SK-N-SH treated with all-trans-retinoic acid at 6 μM for 48 hours (cell line): ENCODE measurements at regions not wholly inside any gene's neighbourhood (a gene's known extent, or its start where the extent isn't known, plus 50 kb on each side); places are given as distances from the start of the nearest gene placed in this dataset.

ENCODE experiments used
- ATAC-seq: fragments of 200-7000 bp; cut with Tn5 transposase; 3 replicates; pipeline ENCODE4 v1.9.1; 2020; ENCODE audit warnings: mild to moderate bottlenecking, moderate library complexity
- ARNTL ChIP-seq: fragments of 450-650 bp; formaldehyde crosslinking; IDR thresholded peaks from 2 replicates; pipeline ENCODE4 v1.5.0; 2020; ENCODE audit warnings: low read depth, mild to moderate bottlenecking, moderate library complexity, borderline replicate concordance
- BACH2 ChIP-seq: fragments of 250-450 bp; sonication (Bioruptor Pico); IDR thresholded peaks from 2 replicates; pipeline ENCODE4 v1.9.0; 2021; ENCODE audit warnings: mild to moderate bottlenecking, borderline replicate concordance
- CSDC2 ChIP-seq: fragments of 250-450 bp; sonication (Bioruptor Pico); IDR thresholded peaks from 2 replicates; pipeline ENCODE4 v1.5.0; 2020; ENCODE audit warnings: mild to moderate bottlenecking, moderate library complexity
- CSRNP3 ChIP-seq: fragments of 250-450 bp; sonication (Bioruptor Pico); IDR thresholded peaks from 2 replicates; pipeline ENCODE4 v1.5.1; 2021; ENCODE audit warnings: mild to moderate bottlenecking, moderate library complexity
- ESRRG ChIP-seq: fragments of 250-450 bp; sonication (Bioruptor Pico); IDR thresholded peaks from 2 replicates; pipeline ENCODE4 v1.6.1; 2021; ENCODE audit warnings: mild to moderate bottlenecking
- GLIS3 ChIP-seq: fragments of 250-450 bp; sonication (Bioruptor Pico); IDR thresholded peaks from 2 replicates; pipeline ENCODE4 v1.5.0; 2020; ENCODE audit warnings: mild to moderate bottlenecking, moderate library complexity
- ISL1 ChIP-seq: fragments of 250-450 bp; sonication (Bioruptor Pico); IDR thresholded peaks from 2 replicates; pipeline ENCODE4 v2.1.2; 2022; ENCODE audit warnings: mild to moderate bottlenecking, moderate library complexity
- OSR1 ChIP-seq: fragments of 250-450 bp; sonication (Bioruptor Pico); IDR thresholded peaks from 2 replicates; pipeline ENCODE4 v1.8.0; 2022; ENCODE audit warnings: moderate library complexity, mild to moderate bottlenecking, inconsistent platforms
- POU6F1 ChIP-seq: fragments of 250-450 bp; sonication (Bioruptor Pico); IDR thresholded peaks from 2 replicates; pipeline ENCODE4 v1.8.0; 2021; ENCODE audit warnings: low read depth, mild to moderate bottlenecking, moderate library complexity, borderline replicate concordance
- PPARA ChIP-seq: fragments of 250-450 bp; sonication (Bioruptor Pico); IDR thresholded peaks from 2 replicates; pipeline ENCODE4 v1.5.0; 2020; ENCODE audit warnings: mild to moderate bottlenecking, borderline replicate concordance
- RARB ChIP-seq: fragments of 250-450 bp; sonication (Bioruptor Pico); IDR thresholded peaks from 2 replicates; pipeline ENCODE4 v1.8.0; 2021; ENCODE audit warnings: mild to moderate bottlenecking, moderate library complexity
- SNAI2 ChIP-seq: fragments of 250-450 bp; sonication (Bioruptor Pico); IDR thresholded peaks from 2 replicates; pipeline ENCODE4 v1.5.0; 2020; ENCODE audit warnings: mild to moderate bottlenecking, moderate library complexity
- TCF4 ChIP-seq: fragments of 250-450 bp; sonication (Bioruptor Pico); IDR thresholded peaks from 2 replicates; pipeline ENCODE4 v1.8.0; 2021; ENCODE audit warnings: mild to moderate bottlenecking, moderate library complexity, borderline replicate concordance
- ZC3H10 ChIP-seq: fragments of 250-450 bp; sonication (Bioruptor Pico); IDR thresholded peaks from 2 replicates; pipeline ENCODE4 v1.5.1; 2021; ENCODE audit warnings: mild to moderate bottlenecking, moderate library complexity
- ZFP3 ChIP-seq: fragments of 250-450 bp; sonication (Bioruptor Pico); IDR thresholded peaks from 2 replicates; pipeline ENCODE4 v1.5.0; 2020; ENCODE audit warnings: mild to moderate bottlenecking, moderate library complexity
- ZFP30 ChIP-seq: fragments of 450-650 bp; formaldehyde crosslinking; IDR thresholded peaks from 2 replicates; pipeline ENCODE4 v1.5.0; 2022; ENCODE audit warnings: mild to moderate bottlenecking, moderate library complexity
- ZNF565 ChIP-seq: fragments of 450-650 bp; formaldehyde crosslinking; conservative IDR thresholded peaks from 2 replicates; pipeline ENCODE4 v1.5.0; 2020; ENCODE audit warnings: low read depth, mild to moderate bottlenecking, moderate library complexity
- ZNF70 ChIP-seq: fragments of 450-650 bp; formaldehyde crosslinking; IDR thresholded peaks from 2 replicates; pipeline ENCODE4 v1.5.0; 2020; ENCODE audit warnings: mild to moderate bottlenecking, moderate library complexity
- ZNF8 ChIP-seq: fragments of 450-650 bp; formaldehyde crosslinking; IDR thresholded peaks from 2 replicates; pipeline ENCODE4 v1.5.0; 2020; ENCODE audit warnings: mild to moderate bottlenecking, moderate library complexity
- TF ChIP-seq, protein P1 (sequence below): fragments of 250-450 bp; sonication (Bioruptor Pico); IDR thresholded peaks from 2 replicates; pipeline ENCODE4 v1.5.0; 2020; ENCODE audit warnings: mild to moderate bottlenecking, moderate library complexity
- TF ChIP-seq, protein P2 (sequence below): fragments of 250-450 bp; sonication (Bioruptor Pico); IDR thresholded peaks from 2 replicates; pipeline ENCODE4 v1.5.1; 2020; ENCODE audit warnings: low read depth, mild to moderate bottlenecking, moderate library complexity

DNA sequence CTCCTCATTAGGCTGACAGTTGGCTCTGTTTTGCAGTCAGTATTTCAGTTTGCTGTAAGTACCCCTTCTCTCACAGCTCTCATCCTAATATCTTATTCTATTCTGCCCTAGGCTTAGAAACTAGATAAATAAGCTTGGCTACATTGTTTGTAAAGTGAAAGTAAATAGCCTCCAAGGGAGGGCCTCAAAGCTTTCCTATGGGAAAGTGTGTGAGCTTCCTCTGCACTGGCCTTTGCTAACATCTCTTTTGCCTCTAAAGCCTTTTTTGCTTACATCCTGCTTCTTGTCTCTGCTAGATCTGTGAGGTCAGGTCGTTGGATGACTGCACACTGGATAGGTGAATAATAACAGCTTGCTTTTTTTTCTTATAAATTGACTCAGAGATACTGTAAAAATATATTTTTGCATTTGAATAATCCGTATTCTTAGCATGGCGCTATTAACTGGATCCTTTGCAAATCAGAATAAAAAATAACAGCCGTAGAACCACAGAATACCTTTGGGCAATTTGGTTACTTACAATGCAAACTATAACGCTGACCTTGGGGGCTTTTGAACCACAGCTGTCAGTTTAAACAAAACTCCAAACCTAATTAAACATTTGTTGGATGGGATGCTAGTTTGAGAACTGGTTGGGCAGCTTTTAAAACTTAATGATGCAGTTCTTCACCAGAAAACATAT, 55.1 kb downstream of the TTC6 start:
- no peak for ATAC-seq
- TF ChIP-seq RARB (CRISPR knock-in tag) (no peak), PPARA (CRISPR knock-in tag) (no peak), ARNTL (no peak), TCF4 (CRISPR knock-in tag) (no peak), GLIS3 (CRISPR knock-in tag) (no peak), POU6F1 (CRISPR knock-in tag) (no peak), ZFP30 (no peak), ESRRG (CRISPR knock-in tag) (no peak), ZFP3 (CRISPR knock-in tag) (no peak), OSR1 (CRISPR knock-in tag) (no peak)
- TF ChIP-seq, protein P1, sequence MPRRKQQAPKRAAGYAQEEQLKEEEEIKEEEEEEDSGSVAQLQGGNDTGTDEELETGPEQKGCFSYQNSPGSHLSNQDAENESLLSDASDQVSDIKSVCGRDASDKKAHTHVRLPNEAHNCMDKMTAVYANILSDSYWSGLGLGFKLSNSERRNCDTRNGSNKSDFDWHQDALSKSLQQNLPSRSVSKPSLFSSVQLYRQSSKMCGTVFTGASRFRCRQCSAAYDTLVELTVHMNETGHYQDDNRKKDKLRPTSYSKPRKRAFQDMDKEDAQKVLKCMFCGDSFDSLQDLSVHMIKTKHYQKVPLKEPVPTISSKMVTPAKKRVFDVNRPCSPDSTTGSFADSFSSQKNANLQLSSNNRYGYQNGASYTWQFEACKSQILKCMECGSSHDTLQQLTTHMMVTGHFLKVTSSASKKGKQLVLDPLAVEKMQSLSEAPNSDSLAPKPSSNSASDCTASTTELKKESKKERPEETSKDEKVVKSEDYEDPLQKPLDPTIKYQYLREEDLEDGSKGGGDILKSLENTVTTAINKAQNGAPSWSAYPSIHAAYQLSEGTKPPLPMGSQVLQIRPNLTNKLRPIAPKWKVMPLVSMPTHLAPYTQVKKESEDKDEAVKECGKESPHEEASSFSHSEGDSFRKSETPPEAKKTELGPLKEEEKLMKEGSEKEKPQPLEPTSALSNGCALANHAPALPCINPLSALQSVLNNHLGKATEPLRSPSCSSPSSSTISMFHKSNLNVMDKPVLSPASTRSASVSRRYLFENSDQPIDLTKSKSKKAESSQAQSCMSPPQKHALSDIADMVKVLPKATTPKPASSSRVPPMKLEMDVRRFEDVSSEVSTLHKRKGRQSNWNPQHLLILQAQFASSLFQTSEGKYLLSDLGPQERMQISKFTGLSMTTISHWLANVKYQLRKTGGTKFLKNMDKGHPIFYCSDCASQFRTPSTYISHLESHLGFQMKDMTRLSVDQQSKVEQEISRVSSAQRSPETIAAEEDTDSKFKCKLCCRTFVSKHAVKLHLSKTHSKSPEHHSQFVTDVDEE (CRISPR knock-in tag), result no peak

- no peak for TF ChIP-seq ZFP30
- no peak for TF ChIP-seq TCF4 (CRISPR knock-in tag)
- no peak for TF ChIP-seq ZNF565 (CRISPR knock-in tag)
- TF ChIP-seq RARB (CRISPR knock-in tag), result no peak
- no peak for TF ChIP-seq CSDC2 (CRISPR knock-in tag)
- TF ChIP-seq BACH2 (CRISPR knock-in tag), result no peak
- TF ChIP-seq GLIS3 (CRISPR knock-in tag), result no peak
- no peak for TF ChIP-seq ZNF70
- TF ChIP-seq SNAI2 (CRISPR knock-in tag), result no peak
- TF ChIP-seq OSR1 (CRISPR knock-in tag), result no peak
- TF ChIP-seq ISL1, result no peak
- no peak for TF ChIP-seq ESRRG (CRISPR knock-in tag)
- ATAC-seq, result no peak
Measured at GRCh38 chr14:37652042-37652441, 56.6 kb downstream of the TTC6 start.

- ATAC-seq, result no peak
- TF ChIP-seq SNAI2 (CRISPR knock-in tag), result no peak
- TF ChIP-seq ESRRG (CRISPR knock-in tag), result no peak
- no peak for TF ChIP-seq ISL1
- no peak for TF ChIP-seq ZNF565 (CRISPR knock-in tag)
- TF ChIP-seq ZFP30, result no peak
- TF ChIP-seq CSDC2 (CRISPR knock-in tag), result no peak
- TF ChIP-seq ZC3H10 (CRISPR knock-in tag), result no peak
- TF ChIP-seq ARNTL, result no peak
- TF ChIP-seq, protein P1 (CRISPR knock-in tag), result no peak
Measured at GRCh38 chr14:37655418-37655817, 60.0 kb downstream of the TTC6 start.

DNA sequence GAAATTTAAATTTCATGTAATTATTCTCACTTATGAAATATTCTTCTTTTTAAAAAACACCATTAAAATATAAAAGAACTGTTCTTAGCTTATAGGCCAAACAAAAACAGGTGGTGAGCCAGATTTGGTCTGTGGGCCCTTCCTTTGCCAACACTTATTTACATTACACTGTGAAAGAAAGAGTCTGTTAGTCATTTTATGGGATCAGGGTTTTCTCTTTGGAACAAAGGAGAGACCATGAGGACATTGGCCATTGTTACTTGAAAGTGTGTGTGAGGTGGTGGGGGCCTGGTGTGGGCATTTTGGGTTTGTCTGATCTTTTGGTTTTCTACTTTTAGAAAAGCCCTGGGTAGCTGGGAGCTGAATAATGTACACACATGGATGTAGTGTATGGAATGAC, 62.7 kb downstream of the TTC6 start:
- no peak for ATAC-seq
- TF ChIP-seq CSDC2 (CRISPR knock-in tag) (no peak), TCF4 (CRISPR knock-in tag) (no peak), ZNF565 (CRISPR knock-in tag) (no peak), SNAI2 (CRISPR knock-in tag) (no peak), POU6F1 (CRISPR knock-in tag) (no peak), CSRNP3 (CRISPR knock-in tag) (no peak), ZFP3 (CRISPR knock-in tag) (no peak), ISL1 (no peak), BACH2 (CRISPR knock-in tag) (no peak), OSR1 (CRISPR knock-in tag) (no peak), ZNF70 (no peak), RARB (CRISPR knock-in tag) (no peak), ZNF8 (CRISPR knock-in tag) (no peak), ARNTL (no peak)
- TF ChIP-seq, protein P2, sequence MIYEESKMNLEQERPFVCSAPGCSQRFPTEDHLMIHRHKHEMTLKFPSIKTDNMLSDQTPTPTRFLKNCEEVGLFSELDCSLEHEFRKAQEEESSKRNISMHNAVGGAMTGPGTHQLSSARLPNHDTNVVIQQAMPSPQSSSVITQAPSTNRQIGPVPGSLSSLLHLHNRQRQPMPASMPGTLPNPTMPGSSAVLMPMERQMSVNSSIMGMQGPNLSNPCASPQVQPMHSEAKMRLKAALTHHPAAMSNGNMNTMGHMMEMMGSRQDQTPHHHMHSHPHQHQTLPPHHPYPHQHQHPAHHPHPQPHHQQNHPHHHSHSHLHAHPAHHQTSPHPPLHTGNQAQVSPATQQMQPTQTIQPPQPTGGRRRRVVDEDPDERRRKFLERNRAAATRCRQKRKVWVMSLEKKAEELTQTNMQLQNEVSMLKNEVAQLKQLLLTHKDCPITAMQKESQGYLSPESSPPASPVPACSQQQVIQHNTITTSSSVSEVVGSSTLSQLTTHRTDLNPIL, result no peak
